ENCODE measurements at regions not wholly inside any gene's neighbourhood (a gene's known extent, or its start where the extent isn't known, plus 50 kb on each side); places are given as distances from the start of the nearest gene placed in this dataset.

DNA sequence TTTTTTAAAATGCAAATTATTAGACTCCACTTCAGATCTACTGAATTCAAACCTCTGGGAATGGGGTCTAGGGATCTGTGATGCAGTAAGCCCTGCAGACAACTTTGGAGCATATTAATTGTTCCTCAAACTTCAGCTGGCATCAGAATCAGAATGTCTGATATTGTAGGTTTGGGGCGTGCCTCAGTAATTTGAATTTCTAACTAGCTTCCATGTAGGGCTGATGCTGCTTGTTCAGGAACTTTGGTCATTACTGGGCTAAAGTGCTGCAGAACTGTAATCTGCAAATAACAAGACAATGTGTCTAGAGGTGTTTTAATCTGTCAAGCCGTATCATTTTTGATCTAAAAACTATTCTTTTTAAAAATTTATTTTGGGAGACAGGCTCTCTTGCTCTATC is 1719.7 kb upstream of the PIK3C3 start:
- BruUV-seq (replicated peaks), result no TSS peak
- in situ Hi-C loops (cut with MboI), result no loop called here

More for the DNA sequence above, 1719.7 kb upstream of the PIK3C3 start:
- TF ChIP-seq BACH1 (IDR thresholded peaks at IDR 0.05; ENCODE audit: borderline replicate concordance) (no peak), POU2F2 (IDR thresholded peaks at IDR 0.05; ENCODE audit: borderline replicate concordance, low read depth, low read length) (no peak), SPI1 (IDR thresholded peaks at IDR 0.05; ENCODE audit: borderline replicate concordance, insufficient read depth, low read depth, low read length) (no peak), JUND (IDR thresholded peaks at IDR 0.05; ENCODE audit: low read depth, low read length) (no peak), SREBF1 (IDR thresholded peaks at IDR 0.05; ENCODE audit: low read length) (no peak), RFX5 (IDR thresholded peaks at IDR 0.05; ENCODE audit: low read depth, low read length) (no peak), POLR2A (IDR thresholded peaks at IDR 0.05; ENCODE audit: low read depth, low read length) (no peak), PAX5 (IDR thresholded peaks at IDR 0.05; ENCODE audit: borderline replicate concordance, low read depth, low read length) (no peak), SMC3 (IDR thresholded peaks at IDR 0.05; ENCODE audit: borderline replicate concordance, low read length) (no peak), IRF4 (IDR thresholded peaks at IDR 0.05; ENCODE audit: low read depth, low read length) (no peak), TBL1XR1 (IDR thresholded peaks at IDR 0.05; ENCODE audit: low read depth, low read length) (no peak), FOS (IDR thresholded peaks at IDR 0.05; ENCODE audit: borderline replicate concordance, extremely low read depth, insufficient read length) (no peak), SRF (IDR thresholded peaks at IDR 0.05; ENCODE audit: low read depth in 2 of 2, low read length in 2 of 2) (no peak)
- TF ChIP-seq, protein P1, sequence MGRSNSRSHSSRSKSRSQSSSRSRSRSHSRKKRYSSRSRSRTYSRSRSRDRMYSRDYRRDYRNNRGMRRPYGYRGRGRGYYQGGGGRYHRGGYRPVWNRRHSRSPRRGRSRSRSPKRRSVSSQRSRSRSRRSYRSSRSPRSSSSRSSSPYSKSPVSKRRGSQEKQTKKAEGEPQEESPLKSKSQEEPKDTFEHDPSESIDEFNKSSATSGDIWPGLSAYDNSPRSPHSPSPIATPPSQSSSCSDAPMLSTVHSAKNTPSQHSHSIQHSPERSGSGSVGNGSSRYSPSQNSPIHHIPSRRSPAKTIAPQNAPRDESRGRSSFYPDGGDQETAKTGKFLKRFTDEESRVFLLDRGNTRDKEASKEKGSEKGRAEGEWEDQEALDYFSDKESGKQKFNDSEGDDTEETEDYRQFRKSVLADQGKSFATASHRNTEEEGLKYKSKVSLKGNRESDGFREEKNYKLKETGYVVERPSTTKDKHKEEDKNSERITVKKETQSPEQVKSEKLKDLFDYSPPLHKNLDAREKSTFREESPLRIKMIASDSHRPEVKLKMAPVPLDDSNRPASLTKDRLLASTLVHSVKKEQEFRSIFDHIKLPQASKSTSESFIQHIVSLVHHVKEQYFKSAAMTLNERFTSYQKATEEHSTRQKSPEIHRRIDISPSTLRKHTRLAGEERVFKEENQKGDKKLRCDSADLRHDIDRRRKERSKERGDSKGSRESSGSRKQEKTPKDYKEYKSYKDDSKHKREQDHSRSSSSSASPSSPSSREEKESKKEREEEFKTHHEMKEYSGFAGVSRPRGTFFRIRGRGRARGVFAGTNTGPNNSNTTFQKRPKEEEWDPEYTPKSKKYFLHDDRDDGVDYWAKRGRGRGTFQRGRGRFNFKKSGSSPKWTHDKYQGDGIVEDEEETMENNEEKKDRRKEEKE (IDR thresholded peaks at IDR 0.05), result no peak
- TF ChIP-seq, protein P2, sequence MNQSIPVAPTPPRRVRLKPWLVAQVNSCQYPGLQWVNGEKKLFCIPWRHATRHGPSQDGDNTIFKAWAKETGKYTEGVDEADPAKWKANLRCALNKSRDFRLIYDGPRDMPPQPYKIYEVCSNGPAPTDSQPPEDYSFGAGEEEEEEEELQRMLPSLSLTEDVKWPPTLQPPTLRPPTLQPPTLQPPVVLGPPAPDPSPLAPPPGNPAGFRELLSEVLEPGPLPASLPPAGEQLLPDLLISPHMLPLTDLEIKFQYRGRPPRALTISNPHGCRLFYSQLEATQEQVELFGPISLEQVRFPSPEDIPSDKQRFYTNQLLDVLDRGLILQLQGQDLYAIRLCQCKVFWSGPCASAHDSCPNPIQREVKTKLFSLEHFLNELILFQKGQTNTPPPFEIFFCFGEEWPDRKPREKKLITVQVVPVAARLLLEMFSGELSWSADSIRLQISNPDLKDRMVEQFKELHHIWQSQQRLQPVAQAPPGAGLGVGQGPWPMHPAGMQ (IDR thresholded peaks at IDR 0.05; ENCODE audit: borderline replicate concordance), result no peak
- TF ChIP-seq, protein P3, sequence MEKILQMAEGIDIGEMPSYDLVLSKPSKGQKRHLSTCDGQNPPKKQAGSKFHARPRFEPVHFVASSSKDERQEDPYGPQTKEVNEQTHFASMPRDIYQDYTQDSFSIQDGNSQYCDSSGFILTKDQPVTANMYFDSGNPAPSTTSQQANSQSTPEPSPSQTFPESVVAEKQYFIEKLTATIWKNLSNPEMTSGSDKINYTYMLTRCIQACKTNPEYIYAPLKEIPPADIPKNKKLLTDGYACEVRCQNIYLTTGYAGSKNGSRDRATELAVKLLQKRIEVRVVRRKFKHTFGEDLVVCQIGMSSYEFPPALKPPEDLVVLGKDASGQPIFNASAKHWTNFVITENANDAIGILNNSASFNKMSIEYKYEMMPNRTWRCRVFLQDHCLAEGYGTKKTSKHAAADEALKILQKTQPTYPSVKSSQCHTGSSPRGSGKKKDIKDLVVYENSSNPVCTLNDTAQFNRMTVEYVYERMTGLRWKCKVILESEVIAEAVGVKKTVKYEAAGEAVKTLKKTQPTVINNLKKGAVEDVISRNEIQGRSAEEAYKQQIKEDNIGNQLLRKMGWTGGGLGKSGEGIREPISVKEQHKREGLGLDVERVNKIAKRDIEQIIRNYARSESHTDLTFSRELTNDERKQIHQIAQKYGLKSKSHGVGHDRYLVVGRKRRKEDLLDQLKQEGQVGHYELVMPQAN (conservative IDR thresholded peaks at IDR 0.05), result no peak
- TF ChIP-seq, protein P4, sequence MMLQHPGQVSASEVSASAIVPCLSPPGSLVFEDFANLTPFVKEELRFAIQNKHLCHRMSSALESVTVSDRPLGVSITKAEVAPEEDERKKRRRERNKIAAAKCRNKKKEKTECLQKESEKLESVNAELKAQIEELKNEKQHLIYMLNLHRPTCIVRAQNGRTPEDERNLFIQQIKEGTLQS (IDR thresholded peaks at IDR 0.05; ENCODE audit: borderline replicate concordance, extremely low read depth, low read depth, low read length), result no peak
- H3K4me3 ChIP-seq, result no peak overlapping the region
- H3K4me1 ChIP-seq (ENCODE audit: control insufficient read depth, insufficient read depth, low read length), result no peaks in the 10 kb centered on the region
- no peak overlapping the region for H2AFZ ChIP-seq (ENCODE audit: control insufficient read depth, low read depth, low read length)
- no peaks in the 10 kb centered on the region for H3K9me3 ChIP-seq (replicated peaks; ENCODE audit: control insufficient read depth, insufficient read depth, low read length)
- H3K79me2 ChIP-seq (ENCODE audit: control insufficient read depth, insufficient read depth, low read length), result no peaks in the 10 kb centered on the region
- CTCF ChIA-PET, result interaction anchor here (1.0 kb wide), 1 partner anchor 65 kb away, joined by 3 read pairs; no protein-coding TSS in a partner anchor
- H3K27me3 ChIP-seq (replicated peaks in 1 of 2; ENCODE audit: control insufficient read depth in 2 of 2, insufficient read depth in 2 of 2, low read length in 1 of 2), result no peaks in the 10 kb centered on the region
- DNase-seq (ENCODE audit: low read depth, low spot score) (no peak), FAIRE-seq (no peak), ATAC-seq (no peak)
- SMC1A ChIA-PET (ENCODE audit: uncharacterized antibody, unreplicated experiment), result no interaction called here
- POLR2A ChIA-PET, result no interaction called here
- RAD21 ChIA-PET (ENCODE audit: unreplicated experiment), result no interaction called here
- H3K4me2 ChIP-seq (ENCODE audit: control insufficient read depth, insufficient read depth), result no peak overlapping the region
- intact Hi-C loops (cut with micrococcal nuclease; ENCODE audit: unreplicated experiment), result no loop called here
- H3K36me3 ChIP-seq (ENCODE audit: control insufficient read depth in 2 of 2, insufficient read depth in 2 of 2, low read length in 1 of 2), result no peaks in the 10 kb centered on the region
- no peak overlapping the region for H3K27ac ChIP-seq (ENCODE audit: control insufficient read depth, insufficient read depth)
- H4K20me1 ChIP-seq (ENCODE audit: control insufficient read depth, insufficient read depth), result no peaks in the 10 kb centered on the region
- 0% methylated on average over 2 of the region's 2 CpGs for WGBS (ENCODE audit: insufficient coverage, insufficient replicate concordance, low lambda C conversion rate, missing lambda C conversion rate)
- no peak overlapping the region for H3K9ac ChIP-seq (ENCODE audit: control insufficient read depth, insufficient read depth, low read length)

Data from GM12878 (cell line).